Inflammatory macrophage (primary cell): ENCODE measurements at regions not wholly inside any gene's neighbourhood (a gene's known extent, or its start where the extent isn't known, plus 50 kb on each side); places are given as distances from the start of the nearest gene placed in this dataset.
"Not testable (repeated sequence)": the region's sequence is repeated elsewhere in the genome, so short reads cannot be mapped to it uniquely, and the experiment has no call there.

Source experiments
- DNase-seq, 2 donors: peaks; one replicate each; pipeline ENCODE4 v3.0.0-alpha.2; 2020 to 2022

GRCh38 chr10:2214805-2215204 lies 477.5 kb upstream of the ADARB2 start:
- DNase-seq: no peak

GRCh38 chr10:2214092-2214491 lies 476.8 kb upstream of the ADARB2 start:
- no peak for DNase-seq

- DNase-seq: no peak
These were observed 475.0 kb upstream of the ADARB2 start for GRCh38 chr10:2212244-2212834.

- DNase-seq: no peak
These were observed 472.8 kb upstream of the ADARB2 start for GRCh38 chr10:2210088-2210487.

GRCh38 chr10:2208106-2208505 lies 470.8 kb upstream of the ADARB2 start:
- no peak for DNase-seq

GRCh38 chr10:2207246-2207922 lies 470.1 kb upstream of the ADARB2 start:
- no peak for DNase-seq

GRCh38 chr10:2205406-2205805 lies 468.1 kb upstream of the ADARB2 start:
- no peak for DNase-seq

GRCh38 chr10:2202401-2202800 lies 465.1 kb upstream of the ADARB2 start:
- DNase-seq: no peak

GRCh38 chr10:2201534-2202099 lies 464.3 kb upstream of the ADARB2 start:
- no peak for DNase-seq

GRCh38 chr10:2197663-2198062 lies 460.3 kb upstream of the ADARB2 start:
- DNase-seq: no peak

- no peak for DNase-seq
These were observed 458.9 kb upstream of the ADARB2 start for GRCh38 chr10:2196272-2196671.

GRCh38 chr10:2189356-2189755 lies 452.0 kb upstream of the ADARB2 start:
- not testable (repeated sequence) for DNase-seq

- no peak for DNase-seq
These were observed 451.0 kb upstream of the ADARB2 start for GRCh38 chr10:2188371-2188770.

GRCh38 chr10:2173327-2173726 lies 436.0 kb upstream of the ADARB2 start:
- no peak for DNase-seq

GRCh38 chr10:2165771-2166460 lies 428.6 kb upstream of the ADARB2 start:
- no peak for DNase-seq

GRCh38 chr10:2150288-2150687 lies 413.0 kb upstream of the ADARB2 start:
- DNase-seq: no peak

- no peak for DNase-seq
These were observed 408.7 kb upstream of the ADARB2 start for GRCh38 chr10:2145926-2146478.

GRCh38 chr10:2145491-2145890 lies 408.2 kb upstream of the ADARB2 start:
- no peak for DNase-seq

- no peak for DNase-seq
These were observed 407.3 kb upstream of the ADARB2 start for GRCh38 chr10:2144584-2144983.

GRCh38 chr10:2143213-2143835 lies 406.0 kb upstream of the ADARB2 start:
- DNase-seq: no peak

- no peak for DNase-seq
These were observed 402.4 kb upstream of the ADARB2 start for GRCh38 chr10:2139746-2140145.

GRCh38 chr10:2137549-2138174 lies 400.3 kb upstream of the ADARB2 start:
- no peak for DNase-seq
